Neuron (in vitro differentiated cells): ENCODE measurements at regions not wholly inside any gene's neighbourhood (a gene's known extent, or its start where the extent isn't known, plus 50 kb on each side); places are given as distances from the start of the nearest gene placed in this dataset.

Experiments used
- H2AFZ ChIP-seq: one replicate; pipeline ENCODE4 v1.6.1; 2013; ENCODE audit warnings: low read depth, mild to moderate bottlenecking, inconsistent platforms, low read length, moderate library complexity
- H3K27me3 ChIP-seq: one replicate; pipeline ENCODE4 v1.6.1; 2013; ENCODE audit warnings: low read length; ENCODE audit not compliant: insufficient read depth
- H3K36me3 ChIP-seq: one replicate; pipeline ENCODE4 v1.6.1; 2013; ENCODE audit warnings: low read length; ENCODE audit not compliant: insufficient read depth
- H3K4me1 ChIP-seq: one replicate; pipeline ENCODE4 v1.6.1; 2013; ENCODE audit warnings: low read length; ENCODE audit not compliant: insufficient read depth
- H3K4me3 ChIP-seq: 2 replicates; pipeline ENCODE4 v1.5.1; 2013; ENCODE audit warnings: mild to moderate bottlenecking, low read length, moderate library complexity
- H3K9me3 ChIP-seq: one replicate; pipeline ENCODE4 v1.6.1; 2013; ENCODE audit warnings: low read length

GRCh38 chr2:198324071-198324470, 519.7 kb downstream of the PLCL1 start:
- Histone ChIP-seq H3K4me1 (no peaks in the 10 kb centered on the region), H3K4me3 (no peak overlapping the region), H2AFZ (no peak overlapping the region), H3K9me3 (no peaks in the 10 kb centered on the region), H3K27me3 (no peaks in the 10 kb centered on the region), H3K36me3 (no peaks in the 10 kb centered on the region)

- Histone ChIP-seq H3K9me3 (no peaks in the 10 kb centered on the region), H2AFZ (no peak overlapping the region), H3K36me3 (no peaks in the 10 kb centered on the region), H3K4me1 (no peaks in the 10 kb centered on the region), H3K27me3 (no peaks in the 10 kb centered on the region), H3K4me3 (no peak overlapping the region)
Measured at GRCh38 chr2:198322275-198322674, 517.9 kb downstream of the PLCL1 start.

GRCh38 chr2:198321522-198322088, 517.2 kb downstream of the PLCL1 start:
- Histone ChIP-seq H2AFZ (no peak overlapping the region), H3K9me3 (no peaks in the 10 kb centered on the region), H3K4me3 (no peak overlapping the region), H3K27me3 (no peaks in the 10 kb centered on the region), H3K4me1 (no peaks in the 10 kb centered on the region), H3K36me3 (no peaks in the 10 kb centered on the region)

- Histone ChIP-seq H2AFZ (no peak overlapping the region), H3K27me3 (no peaks in the 10 kb centered on the region), H3K9me3 (no peaks in the 10 kb centered on the region), H3K4me1 (no peaks in the 10 kb centered on the region), H3K36me3 (no peaks in the 10 kb centered on the region), H3K4me3 (no peak overlapping the region)
Measured at GRCh38 chr2:198316852-198317396, 512.5 kb downstream of the PLCL1 start.

GRCh38 chr2:198315791-198316630, 511.6 kb downstream of the PLCL1 start:
- no peaks in the 10 kb centered on the region for H3K4me1 ChIP-seq
- H3K27me3 ChIP-seq = no peaks in the 10 kb centered on the region
- H3K36me3 ChIP-seq = no peaks in the 10 kb centered on the region
- H3K4me3 ChIP-seq = no peak overlapping the region
- H2AFZ ChIP-seq = peak overlapping the region; percentile 40
- H3K9me3 ChIP-seq = no peaks in the 10 kb centered on the region

GRCh38 chr2:198314559-198315153, 510.3 kb downstream of the PLCL1 start:
- H3K9me3 ChIP-seq = no peaks in the 10 kb centered on the region
- no peaks in the 10 kb centered on the region for H3K36me3 ChIP-seq
- H2AFZ ChIP-seq = no peak overlapping the region
- H3K27me3 ChIP-seq = no peaks in the 10 kb centered on the region
- H3K4me3 ChIP-seq = no peak overlapping the region
- no peaks in the 10 kb centered on the region for H3K4me1 ChIP-seq

- Histone ChIP-seq H2AFZ (no peak overlapping the region), H3K4me3 (no peak overlapping the region), H3K27me3 (no peaks in the 10 kb centered on the region), H3K36me3 (no peaks in the 10 kb centered on the region), H3K4me1 (no peaks in the 10 kb centered on the region), H3K9me3 (no peaks in the 10 kb centered on the region)
Measured at GRCh38 chr2:198312596-198313483, 508.4 kb downstream of the PLCL1 start.

GRCh38 chr2:198311020-198311419, 506.6 kb downstream of the PLCL1 start:
- Histone ChIP-seq H2AFZ (no peak overlapping the region), H3K27me3 (no peaks in the 10 kb centered on the region), H3K4me1 (no peaks in the 10 kb centered on the region), H3K9me3 (no peaks in the 10 kb centered on the region), H3K4me3 (no peak overlapping the region), H3K36me3 (no peaks in the 10 kb centered on the region)

GRCh38 chr2:198309673-198310280, 505.4 kb downstream of the PLCL1 start:
- Histone ChIP-seq H3K4me1 (no peaks in the 10 kb centered on the region), H3K4me3 (no peak overlapping the region), H3K27me3 (no peaks in the 10 kb centered on the region), H2AFZ (no peak overlapping the region), H3K9me3 (no peaks in the 10 kb centered on the region), H3K36me3 (no peaks in the 10 kb centered on the region)

GRCh38 chr2:198309081-198309480, 504.7 kb downstream of the PLCL1 start:
- Histone ChIP-seq H2AFZ (no peak overlapping the region), H3K4me3 (no peak overlapping the region), H3K9me3 (no peaks in the 10 kb centered on the region), H3K4me1 (no peaks in the 10 kb centered on the region), H3K36me3 (no peaks in the 10 kb centered on the region), H3K27me3 (peaks cover 3% of the 10 kb centered on the region)

GRCh38 chr2:198308368-198308767, 504.0 kb downstream of the PLCL1 start:
- H3K36me3 ChIP-seq = no peaks in the 10 kb centered on the region
- H3K4me1 ChIP-seq = no peaks in the 10 kb centered on the region
- H2AFZ ChIP-seq = no peak overlapping the region
- H3K27me3 ChIP-seq = peaks cover 3% of the 10 kb centered on the region
- no peaks in the 10 kb centered on the region for H3K9me3 ChIP-seq
- no peak overlapping the region for H3K4me3 ChIP-seq

GRCh38 chr2:198307093-198307492, 502.7 kb downstream of the PLCL1 start:
- no peak overlapping the region for H2AFZ ChIP-seq

More at GRCh38 chr2:198307093-198307492, 502.7 kb downstream of the PLCL1 start:
- Histone ChIP-seq H3K4me3 (no peak overlapping the region), H3K4me1 (no peaks in the 10 kb centered on the region), H3K9me3 (no peaks in the 10 kb centered on the region), H3K27me3 (peaks cover 3% of the 10 kb centered on the region), H3K36me3 (no peaks in the 10 kb centered on the region)
